ENCODE measurements at regions not wholly inside any gene's neighbourhood (a gene's known extent, or its start where the extent isn't known, plus 50 kb on each side); places are given as distances from the start of the nearest gene placed in this dataset.

- TF ChIP-seq CTCF (IDR thresholded peaks at IDR 0.05; ENCODE audit: control extremely low read depth, extremely low read depth), result no peak
- Histone ChIP-seq H3K9me3 (ENCODE audit: control insufficient read depth in 4 of 4, insufficient read depth in 3 of 4, low read length in 3 of 4) (peaks cover 0 to 9% (median 4%) of the 10 kb centered on the region in 4 donors), H3K36me3 (ENCODE audit: control insufficient read depth in 4 of 4, insufficient read depth in 4 of 4, low read length in 4 of 4) (no peaks in the 10 kb centered on the region), H3K9ac (ENCODE audit: insufficient read depth in 1 of 2, low read length in 2 of 2) (no peak overlapping the region), H3K4me3 (no peak overlapping the region), H3K27me3 (ENCODE audit: control insufficient read depth in 3 of 3, insufficient read depth in 3 of 3, low read length in 2 of 3) (no peaks in the 10 kb centered on the region), H3K4me1 (ENCODE audit: control insufficient read depth in 5 of 5, insufficient read depth in 5 of 5, low read length in 5 of 5) (no peaks in the 10 kb centered on the region), H3K27ac (ENCODE audit: low read depth in 1 of 2, low read length in 1 of 2) (no peak overlapping the region)
- 90 to 91% methylated on average over 4 of the region's 4 CpGs for WGBS, 2 donors
- no peak for DNase-seq
- ATAC-seq (ENCODE audit: insufficient read depth, low FRiP score), result no peak
These were observed 629.4 kb downstream of the TSN start for GRCh38 chr2:122384768-122385333.

GRCh38 chr2:122388208-122388607 is 632.8 kb downstream of the TSN start:
- H3K9ac ChIP-seq (ENCODE audit: insufficient read depth in 1 of 2, low read length in 2 of 2), result no peak overlapping the region
- ATAC-seq (ENCODE audit: insufficient read depth, low FRiP score), result no peak
- 84 to 85% methylated on average over 3 of the region's 3 CpGs for WGBS, 2 donors

GRCh38 chr2:122389694-122390093 is 634.2 kb downstream of the TSN start:
- TF ChIP-seq CTCF (IDR thresholded peaks at IDR 0.05; ENCODE audit: control extremely low read depth, extremely low read depth), result no peak
- Histone ChIP-seq H3K27ac (ENCODE audit: low read depth in 1 of 2, low read length in 1 of 2) (no peak overlapping the region), H3K4me1 (ENCODE audit: control insufficient read depth in 5 of 5, insufficient read depth in 5 of 5, low read length in 5 of 5) (no peaks in the 10 kb centered on the region), H3K9ac (ENCODE audit: insufficient read depth in 1 of 2, low read length in 2 of 2) (no peak overlapping the region), H3K27me3 (ENCODE audit: control insufficient read depth in 3 of 3, insufficient read depth in 3 of 3, low read length in 2 of 3) (no peaks in the 10 kb centered on the region), H3K4me3 (no peak overlapping the region), H3K9me3 (ENCODE audit: control insufficient read depth in 4 of 4, insufficient read depth in 3 of 4, low read length in 3 of 4) (peaks cover 0 to 9% (median 4%) of the 10 kb centered on the region in 4 donors), H3K36me3 (ENCODE audit: control insufficient read depth in 4 of 4, insufficient read depth in 4 of 4, low read length in 4 of 4) (no peaks in the 10 kb centered on the region)
- WGBS, 2 donors, result 86 to 90% methylated on average over 4 of the region's 4 CpGs
- no peak for ATAC-seq (ENCODE audit: insufficient read depth, low FRiP score)
- no peak for DNase-seq

More at GRCh38 chr2:122388208-122388607, 632.8 kb downstream of the TSN start:
- H3K4me1 ChIP-seq (ENCODE audit: control insufficient read depth in 5 of 5, insufficient read depth in 5 of 5, low read length in 5 of 5), result no peaks in the 10 kb centered on the region
- no peaks in the 10 kb centered on the region for H3K27me3 ChIP-seq (ENCODE audit: control insufficient read depth in 3 of 3, insufficient read depth in 3 of 3, low read length in 2 of 3)
- TF ChIP-seq CTCF (IDR thresholded peaks at IDR 0.05; ENCODE audit: control extremely low read depth, extremely low read depth), result no peak
- no peaks in the 10 kb centered on the region for H3K36me3 ChIP-seq (ENCODE audit: control insufficient read depth in 4 of 4, insufficient read depth in 4 of 4, low read length in 4 of 4)
- H3K4me3 ChIP-seq, result no peak overlapping the region
- DNase-seq, result no peak
- H3K9me3 ChIP-seq (ENCODE audit: control insufficient read depth in 4 of 4, insufficient read depth in 3 of 4, low read length in 3 of 4), result peaks cover 0 to 9% (median 4%) of the 10 kb centered on the region in 4 donors
- H3K27ac ChIP-seq (ENCODE audit: low read depth in 1 of 2, low read length in 1 of 2), result no peak overlapping the region

GRCh38 chr2:122390406-122390805 is 635.0 kb downstream of the TSN start:
- no peaks in the 10 kb centered on the region for H3K4me1 ChIP-seq (ENCODE audit: control insufficient read depth in 5 of 5, insufficient read depth in 5 of 5, low read length in 5 of 5)
- no peaks in the 10 kb centered on the region for H3K27me3 ChIP-seq (ENCODE audit: control insufficient read depth in 3 of 3, insufficient read depth in 3 of 3, low read length in 2 of 3)
- H3K27ac ChIP-seq (ENCODE audit: low read depth in 1 of 2, low read length in 1 of 2), result no peak overlapping the region
- ATAC-seq (ENCODE audit: insufficient read depth, low FRiP score) (no peak), DNase-seq (no peak)
- no peak for TF ChIP-seq CTCF (IDR thresholded peaks at IDR 0.05; ENCODE audit: control extremely low read depth, extremely low read depth)
- 36 to 66% methylated on average over 1 of the region's 1 CpG for WGBS, 2 donors
- H3K4me3 ChIP-seq, result no peak overlapping the region
- no peaks in the 10 kb centered on the region for H3K36me3 ChIP-seq (ENCODE audit: control insufficient read depth in 4 of 4, insufficient read depth in 4 of 4, low read length in 4 of 4)
- peaks cover 0 to 9% (median 4%) of the 10 kb centered on the region in 4 donors for H3K9me3 ChIP-seq (ENCODE audit: control insufficient read depth in 4 of 4, insufficient read depth in 3 of 4, low read length in 3 of 4)
- H3K9ac ChIP-seq (ENCODE audit: insufficient read depth in 1 of 2, low read length in 2 of 2), result no peak overlapping the region
